CD14-positive monocyte (primary cell): ENCODE measurements at regions not wholly inside any gene's neighbourhood (a gene's known extent, or its start where the extent isn't known, plus 50 kb on each side); places are given as distances from the start of the nearest gene placed in this dataset.

Experiments
- DNase-seq, 3 donors: peaks; one replicate each; pipeline ENCODE4 v3.0.0-alpha.2; 2011 to 2022
- H2AFZ ChIP-seq: 2 replicates; pipeline ENCODE4 v1.6.0; 2012; ENCODE audit warnings: mild to moderate bottlenecking, low read depth, low read length, inconsistent platforms; ENCODE audit not compliant: insufficient read depth, poor library complexity, severe bottlenecking
- H3K27ac ChIP-seq, 2 donors: 1 replicate in 1 of 2; 2 replicates in 1 of 2; pipeline ENCODE4 v1.5.1; 2012 to 2013; ENCODE audit warnings: low read length in 2 of 2, control low read depth in 1 of 2, inconsistent platforms in 1 of 2, low read depth in 1 of 2, mild to moderate bottlenecking in 1 of 2
- H3K27me3 ChIP-seq, 2 donors: one replicate each; pipeline versions ENCODE4 v1.6.0 to v1.6.1; 2011 to 2013; ENCODE audit warnings: low read length in 2 of 2; ENCODE audit not compliant: control insufficient read depth in 2 of 2, insufficient read depth in 2 of 2
- H3K36me3 ChIP-seq, 2 donors: replicated peaks in 1 of 2; 1 replicate in 1 of 2; 2 replicates in 1 of 2; pipeline versions ENCODE4 v1.5.1 to v1.6.1; 2012 to 2013; ENCODE audit warnings: low read length in 2 of 2, control low read depth in 1 of 2, inconsistent platforms in 1 of 2, mild to moderate bottlenecking in 1 of 2; ENCODE audit not compliant: insufficient read depth in 2 of 2, control insufficient read depth in 1 of 2
- H3K4me1 ChIP-seq, 2 donors: 1 replicate in 1 of 2; 2 replicates in 1 of 2; pipeline versions ENCODE4 v1.5.1 to v1.6.1; 2012 to 2013; ENCODE audit warnings: low read length in 2 of 2, control low read depth in 1 of 2, inconsistent platforms in 1 of 2, mild to moderate bottlenecking in 1 of 2, moderate library complexity in 1 of 2; ENCODE audit not compliant: insufficient read depth in 2 of 2, control insufficient read depth in 1 of 2
- H3K4me2 ChIP-seq: replicated peaks from 2 replicates; pipeline ENCODE3; 2012; ENCODE audit warnings: low read length, moderate library complexity, mild to moderate bottlenecking; ENCODE audit not compliant: poor library complexity, severe bottlenecking; ENCODE audit errors: extremely low read depth
- H3K4me3 ChIP-seq, 3 experiments: fragments of 200-600 bp in 1 of 3; sonication (generic) in 1 of 3; replicated peaks in 1 of 3; 1 replicate in 2 of 3; 2 replicates in 1 of 3; pipeline ENCODE4 v1.5.1; 2011 to 2013; ENCODE audit warnings: low read length in 3 of 3, mild to moderate bottlenecking in 3 of 3, control low read depth in 2 of 3, low read depth in 2 of 3, inconsistent platforms in 1 of 3, moderate library complexity in 1 of 3
- H3K79me2 ChIP-seq: 2 replicates; pipeline ENCODE4 v1.6.0; 2012; ENCODE audit warnings: mild to moderate bottlenecking, control low read depth, inconsistent platforms, low read length, moderate library complexity; ENCODE audit not compliant: insufficient read depth
- H3K9ac ChIP-seq: 2 replicates; pipeline ENCODE4 v1.6.0; 2017; ENCODE audit warnings: low read length, mild to moderate bottlenecking; ENCODE audit not compliant: insufficient read depth, poor library complexity, severe bottlenecking
- H3K9me3 ChIP-seq, 2 donors: replicated peaks in 1 of 2; 1 replicate in 1 of 2; 2 replicates in 1 of 2; pipeline versions ENCODE4 v1.5.1 to v1.6.1; 2012 to 2013; ENCODE audit warnings: low read length in 2 of 2, control low read depth in 1 of 2; ENCODE audit not compliant: control insufficient read depth in 1 of 2, insufficient read depth in 1 of 2
- H4K20me1 ChIP-seq: 2 replicates; pipeline ENCODE4 v1.6.0; 2012; ENCODE audit warnings: mild to moderate bottlenecking, low read length, control low read depth, moderate library complexity; ENCODE audit not compliant: insufficient read depth
- H3K27ac Mint-ChIP-seq, 7 donors: one replicate each; pipeline ENCODE4 v1.8.0; 2020; ENCODE audit warnings: mild to moderate bottlenecking in 7 of 7, mixed read lengths in 7 of 7, moderate library complexity in 6 of 7, inconsistent platforms in 2 of 7
- H3K27me3 Mint-ChIP-seq, 3 donors: one replicate each; pipeline ENCODE4 v1.8.0; 2021 to 2022; ENCODE audit warnings: low read depth in 3 of 3, mild to moderate bottlenecking in 3 of 3, mixed read lengths in 3 of 3, moderate library complexity in 3 of 3, inconsistent platforms in 1 of 3
- H3K36me3 Mint-ChIP-seq, 2 donors: one replicate each; pipeline ENCODE4 v1.8.0; 2020; ENCODE audit warnings: mixed read lengths in 2 of 2, inconsistent platforms in 1 of 2, mild to moderate bottlenecking in 1 of 2
- H3K4me1 Mint-ChIP-seq: one replicate; pipeline ENCODE4 v1.8.0; 2020; ENCODE audit warnings: mild to moderate bottlenecking, mixed read lengths
- H3K4me3 Mint-ChIP-seq, 2 donors: one replicate each; pipeline ENCODE4 v1.8.0; 2020; ENCODE audit warnings: mild to moderate bottlenecking in 2 of 2, mixed read lengths in 2 of 2, moderate library complexity in 1 of 2
- H3K9me3 Mint-ChIP-seq, 7 donors: one replicate each; pipeline ENCODE4 v1.8.0; 2020 to 2022; ENCODE audit warnings: mixed read lengths in 7 of 7, mild to moderate bottlenecking in 6 of 7, moderate library complexity in 6 of 7, inconsistent platforms in 2 of 7
- WGBS: methylation state at CpG from one replicate; pipeline ENCODE4 v1.1.5; 2013; ENCODE audit warnings: missing lambda C conversion rate; ENCODE audit not compliant: insufficient coverage; 5-methylcytosine and 5-hydroxymethylcytosine counted together
- intact Hi-C, 2 donors: fragments of 100-400 bp; cut with micrococcal nuclease; formaldehyde crosslinking; loops; one replicate each; pipeline versions ENCODE4 v1.15.0 to v1.15.1; 2023
- TF ChIP-seq, protein P1 (sequence below): fragments of 200-600 bp; IDR thresholded peaks from one replicate; pipeline ENCODE4 v1.8.0; 2022; ENCODE audit warnings: antibody characterized with exemption, mild to moderate bottlenecking

DNA sequence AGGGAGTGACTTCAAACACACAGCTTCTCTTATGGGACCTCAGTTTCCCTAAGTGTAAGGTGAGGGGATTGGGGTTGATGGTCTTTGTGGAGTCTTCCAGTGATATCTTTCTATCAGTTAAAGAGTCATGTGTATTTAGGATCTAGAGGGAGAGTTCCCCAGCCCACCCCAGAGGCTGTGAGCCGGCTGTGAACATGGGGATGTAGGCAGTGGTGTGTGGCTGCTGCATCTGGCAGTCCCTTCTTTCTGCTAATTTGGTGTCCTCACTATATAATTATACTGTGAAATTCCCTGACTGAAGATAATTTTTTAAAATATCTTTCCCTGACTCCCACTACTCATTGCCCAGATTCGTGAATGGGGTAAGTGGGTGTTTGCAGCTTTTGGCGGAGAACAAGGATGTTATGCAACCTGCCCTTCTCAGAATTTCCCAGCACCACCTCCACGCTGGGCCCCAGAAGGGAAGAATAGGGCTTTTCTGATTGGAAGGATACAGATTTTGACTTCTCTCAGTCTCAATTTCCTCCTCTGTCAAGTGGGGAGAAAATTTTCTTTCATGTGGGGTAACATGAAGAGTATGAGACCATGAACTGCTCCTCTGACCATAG lies 79.0 kb upstream of the RASGRF1 start:
- TF ChIP-seq, protein P1, sequence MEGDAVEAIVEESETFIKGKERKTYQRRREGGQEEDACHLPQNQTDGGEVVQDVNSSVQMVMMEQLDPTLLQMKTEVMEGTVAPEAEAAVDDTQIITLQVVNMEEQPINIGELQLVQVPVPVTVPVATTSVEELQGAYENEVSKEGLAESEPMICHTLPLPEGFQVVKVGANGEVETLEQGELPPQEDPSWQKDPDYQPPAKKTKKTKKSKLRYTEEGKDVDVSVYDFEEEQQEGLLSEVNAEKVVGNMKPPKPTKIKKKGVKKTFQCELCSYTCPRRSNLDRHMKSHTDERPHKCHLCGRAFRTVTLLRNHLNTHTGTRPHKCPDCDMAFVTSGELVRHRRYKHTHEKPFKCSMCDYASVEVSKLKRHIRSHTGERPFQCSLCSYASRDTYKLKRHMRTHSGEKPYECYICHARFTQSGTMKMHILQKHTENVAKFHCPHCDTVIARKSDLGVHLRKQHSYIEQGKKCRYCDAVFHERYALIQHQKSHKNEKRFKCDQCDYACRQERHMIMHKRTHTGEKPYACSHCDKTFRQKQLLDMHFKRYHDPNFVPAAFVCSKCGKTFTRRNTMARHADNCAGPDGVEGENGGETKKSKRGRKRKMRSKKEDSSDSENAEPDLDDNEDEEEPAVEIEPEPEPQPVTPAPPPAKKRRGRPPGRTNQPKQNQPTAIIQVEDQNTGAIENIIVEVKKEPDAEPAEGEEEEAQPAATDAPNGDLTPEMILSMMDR = no peak
- Histone ChIP-seq H4K20me1 (no peaks in the 10 kb centered on the region), H3K9ac (no peak overlapping the region), H3K36me3 (no peaks in the 10 kb centered on the region), H3K79me2 (no peaks in the 10 kb centered on the region), H3K4me2 (no peak overlapping the region), H3K4me3 (no peak overlapping the region), H2AFZ (no peak overlapping the region), H3K4me1 (no peaks in the 10 kb centered on the region), H3K27me3 (peaks cover 3 to 4% of the 10 kb centered on the region in 2 donors), H3K27ac (no peak overlapping the region), H3K9me3 (no peaks in the 10 kb centered on the region)
- Mint-ChIP-seq H3K36me3 (no peaks in the 10 kb centered on the region), H3K4me1 (no peaks in the 10 kb centered on the region), H3K9me3 (peaks cover 0 to 3% (median under 1%) of the 10 kb centered on the region in 7 donors), H3K27me3 (peaks cover 12 to 25% (median 15%) of the 10 kb centered on the region in 3 donors), H3K27ac (no peak overlapping the region), H3K4me3 (no peak overlapping the region)
- DNase-seq = no peak
- no CpG with 5 or more reads among the region's 4 CpGs for WGBS
- intact Hi-C loops = no loop called here

DNA sequence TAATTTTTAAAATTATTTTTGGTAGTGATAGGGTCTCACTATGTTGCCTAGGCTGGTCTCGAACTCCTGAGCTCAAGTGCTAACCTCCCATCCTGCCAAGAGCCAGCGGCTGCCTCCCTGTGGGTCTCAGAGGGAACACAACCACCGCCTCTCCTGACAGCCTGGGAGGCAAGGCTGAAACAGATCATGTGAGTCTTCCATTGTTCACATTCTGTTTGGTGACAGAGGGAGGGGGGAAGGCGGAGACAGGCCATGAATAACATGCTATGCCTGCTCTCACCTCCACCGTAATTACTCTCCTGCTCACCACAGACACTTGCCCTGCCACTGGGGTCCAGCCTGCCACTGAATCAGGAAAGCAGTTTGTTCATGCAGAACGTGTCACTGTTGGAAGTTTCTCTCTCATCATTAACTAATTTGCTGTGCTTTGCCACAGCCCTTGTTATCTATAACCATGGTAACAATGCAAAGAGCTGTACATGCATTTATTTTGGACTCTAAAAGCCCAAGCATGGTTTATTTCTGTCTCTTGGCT lies 78.4 kb upstream of the RASGRF1 start:
- no peak overlapping the region for H3K9ac ChIP-seq
- H3K4me1 ChIP-seq = no peaks in the 10 kb centered on the region
- H3K36me3 ChIP-seq = no peaks in the 10 kb centered on the region
- no peaks in the 10 kb centered on the region for H4K20me1 ChIP-seq
- TF ChIP-seq, protein P1 = no peak
- no peak overlapping the region for H3K4me3 ChIP-seq
- no peak overlapping the region for H3K27ac ChIP-seq
- H3K9me3 ChIP-seq = no peaks in the 10 kb centered on the region
- Mint-ChIP-seq H3K9me3 (peaks cover 0 to 5% (median 1%) of the 10 kb centered on the region in 7 donors), H3K4me1 (no peaks in the 10 kb centered on the region), H3K27ac (no peak overlapping the region), H3K36me3 (no peaks in the 10 kb centered on the region), H3K27me3 (peaks cover 12 to 27% (median 14%) of the 10 kb centered on the region in 3 donors), H3K4me3 (no peak overlapping the region)
- H3K27me3 ChIP-seq = peaks cover 3 to 4% of the 10 kb centered on the region in 2 donors
- no peaks in the 10 kb centered on the region for H3K79me2 ChIP-seq
- no peak for DNase-seq
- intact Hi-C loops = no loop called here
- H3K4me2 ChIP-seq = no peak overlapping the region
- 17% methylated on average over 2 of the region's 6 CpGs for WGBS
- H2AFZ ChIP-seq = no peak overlapping the region
